Epithelial cell of prostate (primary cell): ENCODE measurements at regions not wholly inside any gene's neighbourhood (a gene's known extent, or its start where the extent isn't known, plus 50 kb on each side); places are given as distances from the start of the nearest gene placed in this dataset.
A peak's percentile ranks its signal among the peaks of the same experiment; 100 is the strongest.
"Not testable (repeated sequence)": the region's sequence is repeated elsewhere in the genome, so short reads cannot be mapped to it uniquely, and the experiment has no call there.

Experiments
- DNase-seq: peaks from one replicate; pipeline ENCODE4 v3.0.0-alpha.2; 2011; ENCODE audit warnings: low read depth, low spot score
- H3K27ac ChIP-seq: fragments of 450-650 bp; 2 replicates; pipeline ENCODE4 v1.5.1; 2017; ENCODE audit warnings: mild to moderate bottlenecking

GRCh38 chr6:6471276-6471675, 117.2 kb upstream of the LY86 start:
- no peak for DNase-seq
- H3K27ac ChIP-seq, result no peak overlapping the region

GRCh38 chr6:6474170-6474920, 114.2 kb upstream of the LY86 start:
- no peak for DNase-seq
- H3K27ac ChIP-seq, result no peak overlapping the region

GRCh38 chr6:6479785-6480184, 108.7 kb upstream of the LY86 start:
- H3K27ac ChIP-seq, result no peak overlapping the region
- no peak for DNase-seq

- H3K27ac ChIP-seq, result no peak overlapping the region
- no peak for DNase-seq
Measured at GRCh38 chr6:6482256-6482655, 106.3 kb upstream of the LY86 start.

GRCh38 chr6:6483168-6483567, 105.4 kb upstream of the LY86 start:
- H3K27ac ChIP-seq, result no peak overlapping the region
- DNase-seq, result no peak

GRCh38 chr6:6483733-6484132, 104.8 kb upstream of the LY86 start:
- no peak for DNase-seq
- H3K27ac ChIP-seq, result no peak overlapping the region

- H3K27ac ChIP-seq, result no peak overlapping the region
- no peak for DNase-seq
Measured at GRCh38 chr6:6484681-6485080, 103.8 kb upstream of the LY86 start.

- no peak overlapping the region for H3K27ac ChIP-seq
- DNase-seq, result no peak
Measured at GRCh38 chr6:6486595-6486994, 101.9 kb upstream of the LY86 start.

GRCh38 chr6:6491761-6492160, 96.8 kb upstream of the LY86 start:
- no peak for DNase-seq
- no peak overlapping the region for H3K27ac ChIP-seq

GRCh38 chr6:6492675-6493074, 95.8 kb upstream of the LY86 start:
- H3K27ac ChIP-seq, result no peak overlapping the region
- no peak for DNase-seq

- DNase-seq, H3K27ac ChIP-seq: not testable (repeated sequence)
Measured at GRCh38 chr6:6494139-6494538, 94.4 kb upstream of the LY86 start.

- peak; percentile 3 for DNase-seq
- no peak overlapping the region for H3K27ac ChIP-seq
Measured at GRCh38 chr6:6494677-6495076, 93.8 kb upstream of the LY86 start.

- H3K27ac ChIP-seq, result no peak overlapping the region
- DNase-seq, result no peak
Measured at GRCh38 chr6:6495851-6496250, 92.7 kb upstream of the LY86 start.

GRCh38 chr6:6497541-6497940, 91.0 kb upstream of the LY86 start:
- H3K27ac ChIP-seq, result no peak overlapping the region
- no peak for DNase-seq

GRCh38 chr6:6497976-6498375, 90.5 kb upstream of the LY86 start:
- no peak for DNase-seq
- no peak overlapping the region for H3K27ac ChIP-seq

- no peak for DNase-seq
- no peak overlapping the region for H3K27ac ChIP-seq
Measured at GRCh38 chr6:6503191-6503590, 85.3 kb upstream of the LY86 start.

GRCh38 chr6:6505111-6505510, 83.4 kb upstream of the LY86 start:
- no peak overlapping the region for H3K27ac ChIP-seq
- no peak for DNase-seq

- no peak for DNase-seq
- H3K27ac ChIP-seq, result no peak overlapping the region
Measured at GRCh38 chr6:6508643-6509042, 79.9 kb upstream of the LY86 start.

- DNase-seq, result no peak
- H3K27ac ChIP-seq, result no peak overlapping the region
Measured at GRCh38 chr6:6509284-6509683, 79.2 kb upstream of the LY86 start.

- H3K27ac ChIP-seq, result no peak overlapping the region
- DNase-seq, result no peak
Measured at GRCh38 chr6:6512711-6513110, 75.8 kb upstream of the LY86 start.

- H3K27ac ChIP-seq, result no peak overlapping the region
- no peak for DNase-seq
Measured at GRCh38 chr6:6515691-6516607, 72.6 kb upstream of the LY86 start.
